ENCODE measurements at regions not wholly inside any gene's neighbourhood (a gene's known extent, or its start where the extent isn't known, plus 50 kb on each side); places are given as distances from the start of the nearest gene placed in this dataset.
"Not testable (repeated sequence)": the region's sequence is repeated elsewhere in the genome, so short reads cannot be mapped to it uniquely, and the experiment has no call there.

DNA sequence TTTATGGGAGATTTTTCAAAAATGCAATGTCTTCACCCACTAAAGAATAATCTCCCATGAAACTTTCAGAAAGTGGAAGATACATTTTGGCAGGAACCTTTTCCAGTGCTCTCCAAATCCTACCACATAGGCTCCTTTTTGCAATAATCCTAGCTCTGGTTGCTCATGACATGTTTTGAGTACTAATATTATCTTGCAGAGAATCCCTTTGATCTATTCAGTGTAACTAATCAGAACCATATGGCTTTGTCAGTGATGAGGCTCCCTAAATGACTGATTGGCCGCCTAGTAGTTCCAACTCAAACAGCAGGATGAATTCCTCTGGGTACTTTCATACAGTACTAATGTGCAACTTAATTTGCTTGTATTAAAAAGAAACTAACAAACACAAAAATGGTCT is 544.0 kb upstream of the FAM98A start:
- no peaks in the 10 kb centered on the region for H3K9me3 ChIP-seq (ENCODE audit: control insufficient read depth, insufficient read depth, low read depth, low read length)
- no peak overlapping the region for H3K4me3 ChIP-seq (ENCODE audit: low read depth, low read length)
- no peaks in the 10 kb centered on the region for H3K36me3 ChIP-seq (ENCODE audit: control insufficient read depth in 2 of 2, insufficient read depth in 1 of 2, low read length in 2 of 2)
- ChIA-PET POLR2A (no interaction called here), CTCF (no interaction called here)
- no peak overlapping the region for H3K27ac ChIP-seq (ENCODE audit: extremely low read depth, low read depth, low read length)
- TF ChIP-seq, protein P1, sequence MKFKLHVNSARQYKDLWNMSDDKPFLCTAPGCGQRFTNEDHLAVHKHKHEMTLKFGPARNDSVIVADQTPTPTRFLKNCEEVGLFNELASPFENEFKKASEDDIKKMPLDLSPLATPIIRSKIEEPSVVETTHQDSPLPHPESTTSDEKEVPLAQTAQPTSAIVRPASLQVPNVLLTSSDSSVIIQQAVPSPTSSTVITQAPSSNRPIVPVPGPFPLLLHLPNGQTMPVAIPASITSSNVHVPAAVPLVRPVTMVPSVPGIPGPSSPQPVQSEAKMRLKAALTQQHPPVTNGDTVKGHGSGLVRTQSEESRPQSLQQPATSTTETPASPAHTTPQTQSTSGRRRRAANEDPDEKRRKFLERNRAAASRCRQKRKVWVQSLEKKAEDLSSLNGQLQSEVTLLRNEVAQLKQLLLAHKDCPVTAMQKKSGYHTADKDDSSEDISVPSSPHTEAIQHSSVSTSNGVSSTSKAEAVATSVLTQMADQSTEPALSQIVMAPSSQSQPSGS (tag by site-specific recombination; IDR thresholded peaks at IDR 0.05; ENCODE audit: low read depth), result no peak
- TF ChIP-seq, protein P2, sequence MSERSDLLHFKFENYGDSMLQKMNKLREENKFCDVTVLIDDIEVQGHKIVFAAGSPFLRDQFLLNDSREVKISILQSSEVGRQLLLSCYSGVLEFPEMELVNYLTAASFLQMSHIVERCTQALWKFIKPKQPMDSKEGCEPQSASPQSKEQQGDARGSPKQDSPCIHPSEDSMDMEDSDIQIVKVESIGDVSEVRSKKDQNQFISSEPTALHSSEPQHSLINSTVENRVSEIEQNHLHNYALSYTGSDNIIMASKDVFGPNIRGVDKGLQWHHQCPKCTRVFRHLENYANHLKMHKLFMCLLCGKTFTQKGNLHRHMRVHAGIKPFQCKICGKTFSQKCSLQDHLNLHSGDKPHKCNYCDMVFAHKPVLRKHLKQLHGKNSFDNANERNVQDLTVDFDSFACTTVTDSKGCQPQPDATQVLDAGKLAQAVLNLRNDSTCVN (tag by site-specific recombination; optimal IDR thresholded peaks at IDR 0.05), result no peak
- H3K4me1 ChIP-seq (ENCODE audit: control insufficient read depth, insufficient read depth, low read length), result no peaks in the 10 kb centered on the region

DNA sequence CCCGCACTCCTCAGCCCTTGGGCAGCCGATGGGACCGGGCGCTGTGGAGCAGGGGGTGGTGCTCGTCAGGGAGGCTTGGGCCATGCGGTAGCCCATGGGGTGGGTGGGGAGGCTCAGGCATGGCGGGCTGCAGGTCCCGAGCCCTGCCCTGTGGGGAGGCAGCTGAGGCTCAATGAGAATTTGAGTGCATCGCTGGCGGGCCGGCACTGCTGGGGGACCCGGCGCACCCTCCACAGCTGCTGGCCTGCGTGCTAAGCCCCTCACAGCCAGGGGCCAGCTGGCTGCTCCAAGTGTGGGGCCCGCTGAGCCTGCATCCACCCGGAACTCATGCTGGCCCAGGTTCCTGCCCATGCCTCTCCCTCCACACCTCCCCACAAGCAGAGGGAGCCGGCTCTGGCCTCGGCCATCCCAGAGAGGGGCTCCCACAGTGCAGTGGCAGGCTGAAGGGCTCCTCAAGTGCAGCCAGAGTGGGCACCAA is 543.5 kb upstream of the FAM98A start:
- H3K36me3 ChIP-seq (ENCODE audit: control insufficient read depth in 2 of 2, insufficient read depth in 1 of 2, low read length in 2 of 2); H3K9me3 ChIP-seq (ENCODE audit: control insufficient read depth, insufficient read depth, low read depth, low read length); H3K4me3 ChIP-seq (ENCODE audit: low read depth, low read length); H3K4me1 ChIP-seq (ENCODE audit: control insufficient read depth, insufficient read depth, low read length); POLR2A ChIA-PET; CTCF ChIA-PET; H3K27ac ChIP-seq (ENCODE audit: extremely low read depth, low read depth, low read length): not testable (repeated sequence)

DNA sequence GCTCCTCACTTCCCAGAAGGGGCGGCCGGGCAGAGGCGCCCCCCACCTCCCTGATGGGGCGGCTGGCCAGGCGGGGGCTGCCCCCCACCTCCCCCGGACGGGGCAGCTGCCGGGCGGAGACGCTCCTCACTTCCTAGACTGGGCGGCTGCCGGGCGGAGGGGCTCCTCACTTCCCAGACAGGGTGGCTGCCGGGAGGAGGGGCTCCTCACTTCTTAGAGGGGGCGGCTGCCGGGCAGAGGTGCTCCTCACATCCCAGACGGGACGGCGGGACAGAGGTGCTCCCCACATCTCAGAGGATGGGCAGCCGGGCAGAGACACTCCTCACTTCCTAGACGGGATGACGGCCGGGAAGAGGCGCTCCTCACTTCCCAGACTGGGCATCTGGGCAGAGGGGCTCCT is 534.0 kb upstream of the FAM98A start:
- H3K9me3 ChIP-seq (ENCODE audit: control insufficient read depth, insufficient read depth, low read depth, low read length); H3K36me3 ChIP-seq (ENCODE audit: control insufficient read depth in 2 of 2, insufficient read depth in 1 of 2, low read length in 2 of 2); H3K4me1 ChIP-seq (ENCODE audit: control insufficient read depth, insufficient read depth, low read length); POLR2A ChIA-PET; H3K4me3 ChIP-seq (ENCODE audit: low read depth, low read length); H3K27ac ChIP-seq (ENCODE audit: extremely low read depth, low read depth, low read length); CTCF ChIA-PET: not testable (repeated sequence)

DNA sequence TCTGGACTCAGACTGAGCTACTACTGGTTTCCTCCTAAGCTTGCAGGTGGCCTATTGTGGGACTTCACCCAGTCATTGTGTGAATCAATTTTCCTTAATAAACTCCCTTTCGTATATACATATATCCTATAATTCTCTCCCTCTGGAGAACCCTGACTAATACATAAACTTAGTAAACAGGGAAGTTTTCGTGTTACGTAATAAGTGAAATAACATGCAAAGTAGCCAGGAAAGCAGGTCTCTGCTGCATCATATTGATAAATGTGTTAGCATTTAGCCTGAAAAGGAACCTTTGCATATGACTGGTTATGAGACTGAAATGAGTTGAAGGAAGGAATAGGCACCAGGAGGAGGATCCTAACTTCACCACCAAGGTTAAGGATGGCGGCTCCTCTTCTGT is 527.2 kb upstream of the FAM98A start:
- Histone ChIP-seq H3K4me1 (ENCODE audit: control insufficient read depth, insufficient read depth, low read length) (no peaks in the 10 kb centered on the region), H3K4me3 (ENCODE audit: low read depth, low read length) (no peak overlapping the region), H3K36me3 (ENCODE audit: control insufficient read depth in 2 of 2, insufficient read depth in 1 of 2, low read length in 2 of 2) (no peaks in the 10 kb centered on the region), H3K9me3 (ENCODE audit: control insufficient read depth, insufficient read depth, low read depth, low read length) (no peaks in the 10 kb centered on the region), H3K27ac (ENCODE audit: extremely low read depth, low read depth, low read length) (no peak overlapping the region)
- no peak for TF ChIP-seq ZNF248 (tag by site-specific recombination; IDR thresholded peaks at IDR 0.05)
- TF ChIP-seq ZNF768 (tag by site-specific recombination; IDR thresholded peaks at IDR 0.05), result no peak
- TF ChIP-seq ZNF423 (tag by site-specific recombination; IDR thresholded peaks at IDR 0.05), result no peak
- TF ChIP-seq ZNF214 (tag by site-specific recombination; IDR thresholded peaks at IDR 0.05; ENCODE audit: borderline replicate concordance), result no peak
- TF ChIP-seq, protein P3, sequence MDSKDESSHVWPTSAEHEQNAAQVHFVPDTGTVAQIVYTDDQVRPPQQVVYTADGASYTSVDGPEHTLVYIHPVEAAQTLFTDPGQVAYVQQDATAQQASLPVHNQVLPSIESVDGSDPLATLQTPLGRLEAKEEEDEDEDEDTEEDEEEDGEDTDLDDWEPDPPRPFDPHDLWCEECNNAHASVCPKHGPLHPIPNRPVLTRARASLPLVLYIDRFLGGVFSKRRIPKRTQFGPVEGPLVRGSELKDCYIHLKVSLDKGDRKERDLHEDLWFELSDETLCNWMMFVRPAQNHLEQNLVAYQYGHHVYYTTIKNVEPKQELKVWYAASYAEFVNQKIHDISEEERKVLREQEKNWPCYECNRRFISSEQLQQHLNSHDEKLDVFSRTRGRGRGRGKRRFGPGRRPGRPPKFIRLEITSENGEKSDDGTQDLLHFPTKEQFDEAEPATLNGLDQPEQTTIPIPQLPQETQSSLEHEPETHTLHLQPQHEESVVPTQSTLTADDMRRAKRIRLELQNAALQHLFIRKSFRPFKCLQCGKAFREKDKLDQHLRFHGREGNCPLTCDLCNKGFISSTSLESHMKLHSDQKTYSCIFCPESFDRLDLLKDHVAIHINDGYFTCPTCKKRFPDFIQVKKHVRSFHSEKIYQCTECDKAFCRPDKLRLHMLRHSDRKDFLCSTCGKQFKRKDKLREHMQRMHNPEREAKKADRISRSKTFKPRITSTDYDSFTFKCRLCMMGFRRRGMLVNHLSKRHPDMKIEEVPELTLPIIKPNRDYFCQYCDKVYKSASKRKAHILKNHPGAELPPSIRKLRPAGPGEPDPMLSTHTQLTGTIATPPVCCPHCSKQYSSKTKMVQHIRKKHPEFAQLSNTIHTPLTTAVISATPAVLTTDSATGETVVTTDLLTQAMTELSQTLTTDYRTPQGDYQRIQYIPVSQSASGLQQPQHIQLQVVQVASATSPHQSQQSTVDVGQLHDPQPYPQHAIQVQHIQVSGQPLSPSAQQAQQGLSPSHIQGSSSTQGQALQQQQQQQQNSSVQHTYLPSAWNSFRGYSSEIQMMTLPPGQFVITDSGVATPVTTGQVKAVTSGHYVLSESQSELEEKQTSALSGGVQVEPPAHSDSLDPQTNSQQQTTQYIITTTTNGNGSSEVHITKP (tag by site-specific recombination; IDR thresholded peaks at IDR 0.05), result no peak
- TF ChIP-seq, protein P4, sequence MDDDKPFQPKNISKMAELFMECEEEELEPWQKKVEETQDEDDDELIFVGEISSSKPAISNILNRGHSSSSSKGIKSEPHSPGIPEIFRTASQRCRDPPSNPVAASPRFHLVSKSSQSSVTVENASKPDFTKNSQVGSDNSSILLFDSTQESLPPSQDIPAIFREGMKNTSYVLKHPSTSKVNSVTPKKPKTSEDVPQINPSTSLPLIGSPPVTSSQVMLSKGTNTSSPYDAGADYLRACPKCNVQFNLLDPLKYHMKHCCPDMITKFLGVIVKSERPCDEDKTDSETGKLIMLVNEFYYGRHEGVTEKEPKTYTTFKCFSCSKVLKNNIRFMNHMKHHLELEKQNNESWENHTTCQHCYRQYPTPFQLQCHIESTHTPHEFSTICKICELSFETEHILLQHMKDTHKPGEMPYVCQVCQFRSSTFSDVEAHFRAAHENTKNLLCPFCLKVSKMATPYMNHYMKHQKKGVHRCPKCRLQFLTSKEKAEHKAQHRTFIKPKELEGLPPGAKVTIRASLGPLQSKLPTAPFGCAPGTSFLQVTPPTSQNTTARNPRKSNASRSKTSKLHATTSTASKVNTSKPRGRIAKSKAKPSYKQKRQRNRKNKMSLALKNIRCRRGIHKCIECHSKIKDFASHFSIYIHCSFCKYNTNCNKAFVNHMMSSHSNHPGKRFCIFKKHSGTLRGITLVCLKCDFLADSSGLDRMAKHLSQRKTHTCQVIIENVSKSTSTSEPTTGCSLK (tag by site-specific recombination; IDR thresholded peaks at IDR 0.05), result no peak
- TF ChIP-seq ZNF707 (tag by site-specific recombination; IDR thresholded peaks at IDR 0.05), result no peak
- TF ChIP-seq ZNF184 (tag by site-specific recombination; IDR thresholded peaks at IDR 0.05), result no peak
- no peak for TF ChIP-seq OVOL3 (tag by site-specific recombination; IDR thresholded peaks at IDR 0.05)
- TF ChIP-seq ZNF140 (tag by site-specific recombination; IDR thresholded peaks at IDR 0.05), result no peak
- TF ChIP-seq ZNF473 (tag by site-specific recombination; IDR thresholded peaks at IDR 0.05), result no peak
- POLR2A ChIA-PET, result no interaction called here
- CTCF ChIA-PET, result no interaction called here

Measured in HEK293 (cell line).